Right lobe of liver (tissue), 6 donors: ENCODE measurements at regions not wholly inside any gene's neighbourhood (a gene's known extent, or its start where the extent isn't known, plus 50 kb on each side); places are given as distances from the start of the nearest gene placed in this dataset.

Experiments
- ATAC-seq, 4 donors: fragments of 200-7000 bp; cut with Tn5 transposase; one replicate each; pipeline ENCODE4 v1.9.1; 2020; ENCODE audit warnings: mild to moderate bottlenecking in 4 of 4, moderate library complexity in 4 of 4
- DNase-seq, 3 donors: peaks; one replicate each; pipeline ENCODE4 v3.0.0-alpha.2; 2020
- H3K27ac ChIP-seq, 3 donors: fragments of 200-600 bp; one replicate each; pipeline ENCODE4 v1.8.0; 2022
- H3K27me3 ChIP-seq, 2 donors: fragments of 200-600 bp; one replicate each; pipeline ENCODE4 v1.8.0; 2022
- H3K36me3 ChIP-seq, 4 donors: fragments of 200-600 bp; sonication (generic) in 1 of 4; one replicate each; pipeline versions ENCODE4 v1.5.1 to v1.8.0; 2017 to 2022; ENCODE audit warnings: control low read depth in 1 of 4
- H3K4me1 ChIP-seq, 4 donors: fragments of 200-600 bp; sonication (generic) in 1 of 4; one replicate each; pipeline versions ENCODE4 v1.5.1 to v1.8.0; 2017 to 2022; ENCODE audit warnings: control low read depth in 1 of 4
- H3K4me3 ChIP-seq, 3 donors: fragments of 200-600 bp; one replicate each; pipeline ENCODE4 v1.8.0; 2022
- H3K9me3 ChIP-seq, 4 donors: fragments of 200-600 bp; sonication (generic) in 1 of 4; one replicate each; pipeline versions ENCODE4 v1.5.1 to v1.8.0; 2017 to 2022; ENCODE audit warnings: control low read depth in 1 of 4
- POLR2A ChIP-seq: fragments of 450-650 bp; IDR thresholded peaks from one replicate; pipeline ENCODE4 v1.6.1; 2017; ENCODE audit warnings: antibody characterized with exemption, mild to moderate bottlenecking
- WGBS: methylation state at CpG from one replicate; pipeline ENCODE4 v1.1.6; 2018; ENCODE audit warnings: low coverage, low lambda C conversion rate; ENCODE audit not compliant: insufficient coverage; ENCODE audit errors: missing lambda C conversion rate; 5-methylcytosine and 5-hydroxymethylcytosine counted together
- intact Hi-C, 2 donors: fragments of 100-400 bp; cut with DNase I; formaldehyde crosslinking; loops; one replicate each; pipeline versions ENCODE4 v1.11.2 to v1.14.1; 2022
- TF ChIP-seq, protein P1 (sequence below), 4 donors: fragments of 200-600 bp in 3 of 4; fragments of 450-650 bp in 1 of 4; IDR thresholded peaks; one replicate each; pipeline versions ENCODE4 v1.5.1 to v1.8.0; 2016 to 2022; ENCODE audit warnings: antibody characterized with exemption in 4 of 4, mild to moderate bottlenecking in 2 of 4
- donor health status: DM: no; HTN: yes; CAD: no.
- donor health status: DM: no; HTN: no; CAD: no.
- donor health status: DM: no; HTN: no; CAD: no.
- donor health status: DM: no; HTN: yes; CAD: no.
- donor health status: DM: no; HTN: yes; CAD: no.

DNA sequence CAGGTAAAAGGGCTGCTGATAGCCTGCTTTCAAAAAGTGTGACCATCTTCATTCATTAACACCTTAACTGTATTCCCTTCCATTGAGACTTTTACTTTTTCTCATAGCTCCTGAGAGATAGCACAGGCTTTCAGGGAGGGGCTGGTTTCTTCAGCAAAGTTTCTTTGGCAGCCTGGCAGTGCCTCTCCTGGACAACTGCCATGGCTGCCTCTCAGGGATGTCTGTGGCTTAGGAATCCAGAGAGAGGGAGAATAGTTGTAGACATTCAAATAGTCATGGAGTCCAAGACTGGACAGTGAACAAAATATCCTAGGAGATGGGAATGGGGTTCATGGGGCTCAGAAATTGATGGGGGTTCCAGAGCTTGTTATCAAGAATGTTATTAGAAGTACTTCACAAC, 81.1 kb downstream of the FAM47B start:
- Histone ChIP-seq H3K4me1 (no peaks in the 10 kb centered on the region), H3K27me3 (peaks cover 0 to 8% of the 10 kb centered on the region in 2 donors), H3K27ac (no peak overlapping the region), H3K36me3 (no peaks in the 10 kb centered on the region), H3K9me3 (no peaks in the 10 kb centered on the region), H3K4me3 (no peak overlapping the region)
- intact Hi-C loops: no loop called here
- DNase-seq (no peak), ATAC-seq (no peak)
- TF ChIP-seq, protein P1, sequence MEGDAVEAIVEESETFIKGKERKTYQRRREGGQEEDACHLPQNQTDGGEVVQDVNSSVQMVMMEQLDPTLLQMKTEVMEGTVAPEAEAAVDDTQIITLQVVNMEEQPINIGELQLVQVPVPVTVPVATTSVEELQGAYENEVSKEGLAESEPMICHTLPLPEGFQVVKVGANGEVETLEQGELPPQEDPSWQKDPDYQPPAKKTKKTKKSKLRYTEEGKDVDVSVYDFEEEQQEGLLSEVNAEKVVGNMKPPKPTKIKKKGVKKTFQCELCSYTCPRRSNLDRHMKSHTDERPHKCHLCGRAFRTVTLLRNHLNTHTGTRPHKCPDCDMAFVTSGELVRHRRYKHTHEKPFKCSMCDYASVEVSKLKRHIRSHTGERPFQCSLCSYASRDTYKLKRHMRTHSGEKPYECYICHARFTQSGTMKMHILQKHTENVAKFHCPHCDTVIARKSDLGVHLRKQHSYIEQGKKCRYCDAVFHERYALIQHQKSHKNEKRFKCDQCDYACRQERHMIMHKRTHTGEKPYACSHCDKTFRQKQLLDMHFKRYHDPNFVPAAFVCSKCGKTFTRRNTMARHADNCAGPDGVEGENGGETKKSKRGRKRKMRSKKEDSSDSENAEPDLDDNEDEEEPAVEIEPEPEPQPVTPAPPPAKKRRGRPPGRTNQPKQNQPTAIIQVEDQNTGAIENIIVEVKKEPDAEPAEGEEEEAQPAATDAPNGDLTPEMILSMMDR (IDR thresholded peaks at IDR 0.05): no peak
- TF ChIP-seq POLR2A: no peak

- no peak for DNase-seq
- no peak overlapping the region for H3K27ac ChIP-seq
- 50% methylated on average over 2 of the region's 2 CpGs for WGBS
- no peaks in the 10 kb centered on the region for H3K9me3 ChIP-seq
- no peaks in the 10 kb centered on the region for H3K4me1 ChIP-seq
- intact Hi-C loops: no loop called here
- no peak for ATAC-seq
- no peak overlapping the region for H3K4me3 ChIP-seq
- TF ChIP-seq, protein P1 (IDR thresholded peaks at IDR 0.05): no peak
- no peak for TF ChIP-seq POLR2A
- H3K36me3 ChIP-seq: no peaks in the 10 kb centered on the region
- peaks cover 0 to 10% of the 10 kb centered on the region in 2 donors for H3K27me3 ChIP-seq
Observed at GRCh38 chrX:35025820-35026219, 83.2 kb downstream of the FAM47B start.

GRCh38 chrX:35040871-35041270, 98.3 kb downstream of the FAM47B start:
- WGBS: 24% methylated on average over 1 of the region's 1 CpG
- intact Hi-C loops: no loop called here

DNA sequence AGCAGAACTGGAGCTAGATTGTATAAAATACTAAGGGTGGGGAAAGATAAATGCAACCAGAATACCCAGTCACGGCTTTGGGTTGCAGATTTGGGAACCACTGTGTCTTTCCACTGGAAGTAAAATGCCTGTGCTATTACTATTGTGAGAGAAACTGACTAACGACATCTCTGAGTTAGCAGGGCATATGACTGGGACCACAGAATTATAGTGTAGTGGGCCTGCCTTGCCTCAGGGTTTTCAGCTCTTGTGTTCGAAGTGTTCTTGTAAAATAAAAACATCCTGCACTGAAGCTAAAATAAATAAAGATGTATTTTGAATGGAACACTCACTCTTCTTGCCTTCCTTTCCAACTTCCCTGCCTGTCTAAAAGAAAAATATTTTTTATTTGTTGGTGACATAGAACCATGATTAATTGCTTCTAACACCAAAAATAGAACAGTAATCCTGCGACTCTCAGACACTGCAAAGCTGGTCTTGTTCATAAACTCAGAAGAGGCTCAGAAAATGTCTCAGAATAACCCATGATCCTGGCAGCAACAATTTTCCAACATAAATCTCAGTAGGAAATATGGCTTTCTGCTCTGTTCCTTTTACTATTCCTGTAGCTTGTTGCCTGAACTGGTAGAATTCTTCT, 104.2 kb downstream of the FAM47B start:
- no peak for ATAC-seq
- 29% methylated on average over 4 of the region's 4 CpGs for WGBS
- H3K9me3 ChIP-seq: no peaks in the 10 kb centered on the region
- H3K27me3 ChIP-seq: no peaks in the 10 kb centered on the region
- H3K4me1 ChIP-seq: no peaks in the 10 kb centered on the region
- no peak overlapping the region for H3K27ac ChIP-seq
- intact Hi-C loops: no loop called here
- TF ChIP-seq POLR2A: no peak
- TF ChIP-seq, protein P1 (IDR thresholded peaks at IDR 0.05): no peak
- no peak for DNase-seq
- no peaks in the 10 kb centered on the region for H3K36me3 ChIP-seq
- no peak overlapping the region for H3K4me3 ChIP-seq

More at GRCh38 chrX:35040871-35041270, 98.3 kb downstream of the FAM47B start:
- Histone ChIP-seq H3K4me3 (no peak overlapping the region), H3K9me3 (no peaks in the 10 kb centered on the region), H3K4me1 (no peaks in the 10 kb centered on the region), H3K36me3 (no peaks in the 10 kb centered on the region), H3K27me3 (no peaks in the 10 kb centered on the region), H3K27ac (no peak overlapping the region)
- no peak for TF ChIP-seq POLR2A
- TF ChIP-seq, protein P1 (IDR thresholded peaks at IDR 0.05): no peak
- DNase-seq (no peak), ATAC-seq (no peak)

DNA sequence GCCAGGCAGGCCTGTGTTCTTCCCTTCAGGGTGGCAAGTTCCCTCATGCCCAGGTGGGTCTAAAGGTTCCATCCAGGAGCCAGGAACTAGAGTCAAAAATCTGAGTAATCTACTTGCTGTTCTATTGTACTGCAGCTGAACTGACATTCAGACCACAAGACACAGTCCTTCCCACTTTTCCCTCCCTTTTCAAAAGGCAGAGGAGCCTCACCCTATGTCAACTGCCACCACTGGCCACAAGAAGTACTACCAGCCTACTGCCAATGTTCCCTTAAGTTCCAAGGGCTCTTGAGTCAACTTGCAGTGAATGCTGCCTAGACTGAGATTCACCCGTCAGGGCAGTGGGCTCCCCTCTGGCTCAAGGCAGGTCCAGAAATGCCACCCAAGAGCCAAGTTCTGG, 133.5 kb downstream of the FAM47B start:
- Histone ChIP-seq H3K27me3 (no peaks in the 10 kb centered on the region), H3K4me1 (no peaks in the 10 kb centered on the region), H3K27ac (no peak overlapping the region), H3K36me3 (no peaks in the 10 kb centered on the region), H3K4me3 (no peak overlapping the region), H3K9me3 (no peaks in the 10 kb centered on the region)
- TF ChIP-seq, protein P1 (IDR thresholded peaks at IDR 0.05): no peak
- TF ChIP-seq POLR2A: no peak
- intact Hi-C loops: no loop called here
- DNase-seq (no peak), ATAC-seq (no peak)
- 60% methylated on average over 1 of the region's 1 CpG for WGBS
